NB4 (cell line): ENCODE measurements at regions not wholly inside any gene's neighbourhood (a gene's known extent, or its start where the extent isn't known, plus 50 kb on each side); places are given as distances from the start of the nearest gene placed in this dataset.

Experiments used
- DNase-seq: peaks from one replicate; pipeline ENCODE4 v3.0.0; 2010; ENCODE audit warnings: low read depth
- H3K4me3 ChIP-seq: one replicate; pipeline ENCODE4 v1.5.1; 2011; ENCODE audit warnings: mild to moderate bottlenecking, low read depth, low read length, moderate library complexity
- CTCF ChIP-seq: IDR thresholded peaks from one replicate; pipeline ENCODE4 v1.5.1; 2012; ENCODE audit warnings: low read depth, low read length
- MAX ChIP-seq: IDR thresholded peaks from 2 replicates; pipeline ENCODE4 v1.6.1; 2011; ENCODE audit warnings: low read depth, low read length
- MYC ChIP-seq: IDR thresholded peaks from 2 replicates; pipeline ENCODE4 v1.6.1; 2011; ENCODE audit warnings: low read depth, low read length
- POLR2A ChIP-seq: IDR thresholded peaks from 2 replicates; pipeline ENCODE4 v1.6.1; 2011; ENCODE audit warnings: mild to moderate bottlenecking; ENCODE audit not compliant: insufficient read length; ENCODE audit errors: extremely low read depth

GRCh38 chr2:239864247-239865058, 160.7 kb downstream of the NDUFA10 start:
- DNase-seq = no peak
- no peak overlapping the region for H3K4me3 ChIP-seq
- no peak for TF ChIP-seq MYC
- TF ChIP-seq CTCF = no peak
- no peak for TF ChIP-seq POLR2A
- TF ChIP-seq MAX = no peak

- no peak overlapping the region for H3K4me3 ChIP-seq
- no peak for DNase-seq
- TF ChIP-seq MYC = no peak
- no peak for TF ChIP-seq CTCF
- no peak for TF ChIP-seq POLR2A
- no peak for TF ChIP-seq MAX
Measured at GRCh38 chr2:239862613-239863012, 162.5 kb downstream of the NDUFA10 start.

DNA sequence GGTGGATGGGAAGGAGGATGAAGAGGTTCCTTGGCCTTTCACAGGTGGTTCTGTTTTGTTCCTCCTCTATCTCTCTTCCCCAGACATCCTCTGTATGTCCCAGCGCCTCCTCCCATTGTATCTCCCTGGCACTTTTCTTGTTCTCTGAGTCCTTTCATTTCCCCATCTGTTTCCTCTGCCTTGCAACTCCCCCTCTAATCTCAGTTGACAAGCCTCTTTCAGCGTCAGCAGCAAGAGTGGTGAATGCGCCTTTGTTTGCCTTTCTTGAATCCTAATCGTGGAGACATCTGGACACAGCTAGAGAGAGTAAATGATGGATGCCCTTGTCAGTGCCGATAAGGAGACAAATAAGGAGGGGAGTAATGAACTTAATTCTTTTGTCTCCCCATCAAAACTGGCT, 167.0 kb downstream of the NDUFA10 start:
- TF ChIP-seq MYC = no peak
- TF ChIP-seq CTCF = no peak
- TF ChIP-seq POLR2A = no peak
- TF ChIP-seq MAX = no peak
- no peak for DNase-seq
- no peak overlapping the region for H3K4me3 ChIP-seq

DNA sequence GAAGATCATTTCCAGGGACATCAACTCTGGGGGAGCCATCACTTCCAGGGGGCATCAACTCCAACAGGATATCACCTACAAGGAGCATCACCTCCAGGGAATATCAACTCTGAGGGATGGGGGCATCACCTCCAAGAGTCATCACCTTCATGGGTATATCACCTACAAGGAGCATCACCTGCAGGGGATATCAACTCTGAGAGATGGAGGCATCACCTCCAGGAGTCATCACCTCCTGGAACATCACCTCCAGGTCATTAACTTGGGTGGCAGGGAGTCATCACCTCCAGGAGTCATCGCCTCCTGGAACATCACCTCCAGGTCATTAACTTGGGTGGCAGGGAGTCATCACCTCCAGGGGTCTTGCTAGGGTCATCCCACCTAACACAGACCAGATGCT, 167.6 kb downstream of the NDUFA10 start:
- TF ChIP-seq MAX (no peak), POLR2A (no peak), CTCF (no peak), MYC (no peak)
- DNase-seq = no peak
- no peak overlapping the region for H3K4me3 ChIP-seq

DNA sequence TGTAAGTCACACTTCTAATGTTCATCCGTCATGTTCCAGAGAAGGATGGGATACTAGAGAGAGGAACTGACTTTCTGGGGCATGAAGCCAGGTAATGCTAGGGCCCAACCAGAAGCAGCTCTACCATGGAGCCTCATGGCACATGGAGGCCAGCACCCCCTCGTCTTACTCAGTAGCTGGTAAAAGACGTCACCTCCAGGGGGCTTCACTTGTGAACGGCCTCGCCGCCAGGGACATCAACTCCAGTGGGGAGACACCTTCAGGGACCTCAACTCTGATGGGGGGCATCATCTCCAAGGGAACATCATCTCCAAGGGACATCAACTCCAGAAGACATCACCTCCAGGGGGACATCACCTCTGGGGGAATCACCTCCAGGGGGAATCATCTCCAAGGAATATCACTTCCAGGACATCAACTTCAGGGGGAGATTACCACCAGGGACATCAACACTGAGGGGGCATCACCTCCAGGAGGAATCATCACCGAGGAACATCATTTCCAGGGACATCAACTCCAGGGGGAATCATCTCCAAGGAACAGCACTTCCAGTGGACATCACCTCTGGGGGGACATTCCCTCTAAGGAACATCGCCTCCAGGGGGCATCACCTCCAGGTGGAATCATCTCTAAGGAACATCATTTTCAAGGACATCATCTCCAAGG, 168.4 kb downstream of the NDUFA10 start:
- TF ChIP-seq MAX (no peak), POLR2A (no peak), CTCF (peak; percentile 8), MYC (no peak)
- no peak overlapping the region for H3K4me3 ChIP-seq
- no peak for DNase-seq
